ENCODE measurements at regions not wholly inside any gene's neighbourhood (a gene's known extent, or its start where the extent isn't known, plus 50 kb on each side); places are given as distances from the start of the nearest gene placed in this dataset.
"Not testable (repeated sequence)": the region's sequence is repeated elsewhere in the genome, so short reads cannot be mapped to it uniquely, and the experiment has no call there.

DNA sequence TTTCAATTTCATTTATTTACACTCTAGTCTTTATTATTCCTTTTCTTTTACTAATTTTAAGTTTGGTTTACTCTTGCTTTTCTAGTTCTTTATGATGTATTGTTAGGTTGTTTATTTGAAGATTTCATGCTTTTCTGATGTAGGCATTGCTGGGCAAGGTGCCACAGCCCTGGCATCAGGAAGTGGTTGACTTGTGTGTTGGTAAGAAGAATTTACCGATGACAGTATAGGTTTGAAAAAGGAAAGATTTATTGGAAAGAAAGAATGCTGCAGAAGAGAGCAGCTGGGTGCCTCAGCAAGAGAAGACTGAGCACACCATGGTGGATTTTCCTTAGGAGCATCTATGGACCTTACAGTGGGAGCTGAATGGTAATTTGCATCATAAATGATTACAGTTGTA is 153.2 kb downstream of the KLF8 start:
- ChIA-PET CTCF (no interaction called here), POLR2A (ENCODE audit: low non-redundant PET) (no interaction called here)
- H3K27ac ChIP-seq, result no peak overlapping the region
- DNase-seq (ENCODE audit: low spot score), result no peak
- no peak for TF ChIP-seq CTCF (conservative IDR thresholded peaks at IDR 0.05; ENCODE audit: low read depth)

- ChIA-PET POLR2A (ENCODE audit: low non-redundant PET) (no interaction called here), CTCF (no interaction called here)
- TF ChIP-seq CTCF (conservative IDR thresholded peaks at IDR 0.05; ENCODE audit: low read depth), result no peak
- H3K27ac ChIP-seq, result no peak overlapping the region
- DNase-seq (ENCODE audit: low spot score), result no peak
Measured at GRCh38 chrX:56385960-56386359, 153.8 kb downstream of the KLF8 start.

- CTCF ChIA-PET, result no interaction called here
- TF ChIP-seq CTCF (conservative IDR thresholded peaks at IDR 0.05; ENCODE audit: low read depth), result no peak
- POLR2A ChIA-PET (ENCODE audit: low non-redundant PET), result no interaction called here
- no peak overlapping the region for H3K27ac ChIP-seq
- no peak for DNase-seq (ENCODE audit: low spot score)
Measured at GRCh38 chrX:56397636-56398035, 165.5 kb downstream of the KLF8 start.

DNA sequence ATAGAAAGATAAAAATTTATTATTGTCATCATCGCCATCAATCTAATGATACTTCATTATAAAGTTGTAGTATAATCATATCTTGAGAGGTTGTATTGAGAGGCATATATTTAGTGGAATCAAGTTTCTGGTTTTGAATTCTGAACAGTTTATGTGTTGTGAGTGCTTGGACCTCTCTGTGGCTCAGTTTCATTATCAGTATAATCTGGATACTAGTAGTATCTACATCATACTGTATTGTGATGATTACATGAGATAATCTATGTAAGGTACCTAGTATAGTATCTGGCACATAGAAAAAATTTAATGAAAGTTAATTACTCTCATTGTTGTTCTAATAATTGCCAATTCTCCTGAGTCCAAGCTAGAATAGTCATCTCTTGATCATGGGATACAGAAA is 161.2 kb upstream of the UBQLN2 start:
- ChIA-PET POLR2A (ENCODE audit: low non-redundant PET) (no interaction called here), CTCF (no interaction called here)
- H3K27ac ChIP-seq, result no peak overlapping the region
- DNase-seq (ENCODE audit: low spot score), result no peak
- TF ChIP-seq CTCF (conservative IDR thresholded peaks at IDR 0.05; ENCODE audit: low read depth), result no peak

DNA sequence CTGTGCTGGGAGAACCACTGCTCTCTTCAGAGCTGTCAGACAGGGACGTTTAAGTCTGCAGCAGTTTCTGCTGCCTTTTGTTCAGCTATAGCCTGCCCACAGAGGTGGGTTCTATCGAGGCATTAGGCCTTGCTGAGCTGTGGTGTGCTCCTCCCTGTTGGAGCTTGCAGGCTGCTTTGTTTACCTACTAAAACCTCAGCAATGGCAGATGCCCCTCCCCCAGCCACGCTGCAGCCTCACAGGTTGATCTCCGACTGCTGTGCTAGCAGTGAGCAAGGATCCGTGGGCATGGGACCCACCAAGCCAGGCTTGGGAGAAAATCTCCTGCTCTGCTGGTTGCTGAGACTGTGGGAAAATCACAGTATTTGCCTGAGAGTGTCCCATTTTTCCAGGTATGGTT is 133.8 kb upstream of the UBQLN2 start:
- ChIA-PET POLR2A (ENCODE audit: low non-redundant PET) (no interaction called here), CTCF (no interaction called here)
- DNase-seq (ENCODE audit: low spot score), result no peak
- no peak overlapping the region for H3K27ac ChIP-seq
- TF ChIP-seq CTCF (conservative IDR thresholded peaks at IDR 0.05; ENCODE audit: low read depth), result no peak

- CTCF ChIA-PET; POLR2A ChIA-PET (ENCODE audit: low non-redundant PET); DNase-seq (ENCODE audit: low spot score); H3K27ac ChIP-seq: not testable (repeated sequence)
Measured at GRCh38 chrX:56451981-56452380, 111.4 kb upstream of the UBQLN2 start.

- no peak for TF ChIP-seq CTCF (conservative IDR thresholded peaks at IDR 0.05; ENCODE audit: low read depth)
- DNase-seq (ENCODE audit: low spot score), result peak; percentile 2
- no peak overlapping the region for H3K27ac ChIP-seq
- POLR2A ChIA-PET (ENCODE audit: low non-redundant PET), result no interaction called here
- CTCF ChIA-PET, result interaction anchor here (1.4 kb wide), 1 partner anchor 265 kb away, joined by 18 read pairs; no protein-coding TSS in a partner anchor
Measured at GRCh38 chrX:56462389-56462788, 101.0 kb upstream of the UBQLN2 start.
